Peyer's patch (tissue), 4 donors: ENCODE measurements at regions not wholly inside any gene's neighbourhood (a gene's known extent, or its start where the extent isn't known, plus 50 kb on each side); places are given as distances from the start of the nearest gene placed in this dataset.

Experiments
- POLR2A ChIP-seq, 2 donors: fragments of 450-650 bp; IDR thresholded peaks; one replicate each; pipeline ENCODE4 v1.5.1; 2017; ENCODE audit warnings: antibody characterized with exemption in 2 of 2, mild to moderate bottlenecking in 2 of 2, moderate library complexity in 2 of 2
- TF ChIP-seq, protein P1 (sequence below), 6 experiments: fragments of 450-650 bp in 4 of 6; fragments of 200-600 bp in 2 of 6; sonication (generic) in 1 of 6; IDR thresholded peaks; one replicate each; pipeline ENCODE4 v1.5.1; 2017 to 2019; ENCODE audit warnings: antibody characterized with exemption in 6 of 6, mild to moderate bottlenecking in 3 of 6, moderate library complexity in 1 of 6

DNA sequence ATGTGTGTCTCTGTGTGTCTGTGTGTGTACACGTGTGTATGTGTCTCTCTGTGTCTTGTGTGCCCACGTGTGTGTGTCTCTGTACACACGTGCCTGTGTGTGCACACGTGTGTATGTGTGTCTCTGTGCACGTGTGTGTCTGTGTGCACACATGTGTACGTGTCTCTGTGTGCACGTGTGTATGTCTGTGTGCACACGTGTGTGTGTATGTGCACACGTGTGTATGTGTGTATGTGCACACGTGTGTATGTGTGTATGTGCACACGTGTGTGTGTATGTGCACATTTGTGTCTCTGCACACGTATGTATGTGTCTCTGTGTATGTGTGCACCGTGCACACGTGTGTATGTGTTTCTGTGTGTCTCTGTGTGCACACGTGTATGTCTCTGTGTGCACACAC is 248.7 kb upstream of the SHH start:
- TF ChIP-seq, protein P1, sequence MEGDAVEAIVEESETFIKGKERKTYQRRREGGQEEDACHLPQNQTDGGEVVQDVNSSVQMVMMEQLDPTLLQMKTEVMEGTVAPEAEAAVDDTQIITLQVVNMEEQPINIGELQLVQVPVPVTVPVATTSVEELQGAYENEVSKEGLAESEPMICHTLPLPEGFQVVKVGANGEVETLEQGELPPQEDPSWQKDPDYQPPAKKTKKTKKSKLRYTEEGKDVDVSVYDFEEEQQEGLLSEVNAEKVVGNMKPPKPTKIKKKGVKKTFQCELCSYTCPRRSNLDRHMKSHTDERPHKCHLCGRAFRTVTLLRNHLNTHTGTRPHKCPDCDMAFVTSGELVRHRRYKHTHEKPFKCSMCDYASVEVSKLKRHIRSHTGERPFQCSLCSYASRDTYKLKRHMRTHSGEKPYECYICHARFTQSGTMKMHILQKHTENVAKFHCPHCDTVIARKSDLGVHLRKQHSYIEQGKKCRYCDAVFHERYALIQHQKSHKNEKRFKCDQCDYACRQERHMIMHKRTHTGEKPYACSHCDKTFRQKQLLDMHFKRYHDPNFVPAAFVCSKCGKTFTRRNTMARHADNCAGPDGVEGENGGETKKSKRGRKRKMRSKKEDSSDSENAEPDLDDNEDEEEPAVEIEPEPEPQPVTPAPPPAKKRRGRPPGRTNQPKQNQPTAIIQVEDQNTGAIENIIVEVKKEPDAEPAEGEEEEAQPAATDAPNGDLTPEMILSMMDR (IDR thresholded peaks at IDR 0.05): no peak
- no peak for TF ChIP-seq POLR2A (IDR thresholded peaks at IDR 0.05)
